GM12878 (cell line): ENCODE measurements at regions not wholly inside any gene's neighbourhood (a gene's known extent, or its start where the extent isn't known, plus 50 kb on each side); places are given as distances from the start of the nearest gene placed in this dataset.

Source experiments
- ATAC-seq: fragments of 200-7000 bp; cut with Tn5 transposase; 3 replicates; pipeline ENCODE4 v1.9.1; 2020; ENCODE audit warnings: mild to moderate bottlenecking, moderate library complexity
- BruUV-seq: library from RNA; stranded (reverse); fragments of 400-500 nt; replicated peaks from 2 replicates; lab custom pipeline; 2021; lab: Mats Ljungman, UMichigan
- CTCF ChIA-PET: fragments of 300-600 bp; sonication (Branson Sonifier 250); formaldehyde crosslinking; extraction: SDS; loops from one replicate; lab custom pipeline; 2021; ENCODE audit warnings: inconsistent platforms; lab: Yijun Ruan, JAX
- POLR2A ChIA-PET: fragments of 350-600 bp; formaldehyde crosslinking; extraction: SDS; loops from one replicate; lab custom pipeline; 2021; ENCODE audit warnings: inconsistent platforms; lab: Charles Lee
- RAD21 ChIA-PET: fragments of 300-600 bp; sonication (Branson Sonifier 250); formaldehyde crosslinking; loops from one replicate; lab custom pipeline; 2023; ENCODE audit warnings: antibody characterized with exemption; ENCODE audit not compliant: unreplicated experiment; lab: Charles Lee
- SMC1A ChIA-PET: fragments of 300-600 bp; sonication (Branson Sonifier 250); formaldehyde crosslinking; loops from one replicate; lab custom pipeline; 2023; ENCODE audit not compliant: unreplicated experiment, uncharacterized antibody; lab: Charles Lee
- DNase-seq: peaks from one replicate; pipeline ENCODE4 v3.0.0-alpha.2; 2011; ENCODE audit warnings: low read depth, low spot score
- FAIRE-seq: peaks from 3 replicates; lab custom pipeline; 2011; peaks lifted over from hg19 to GRCh38; lab: Jason Lieb, UNC
- H2AFZ ChIP-seq: 2 replicates; pipeline ENCODE4 v1.6.0; 2011; ENCODE audit warnings: low read depth, low read length, control low read depth; ENCODE audit not compliant: control insufficient read depth
- H3K27ac ChIP-seq: 2 replicates; pipeline ENCODE4 v1.5.1; 2011; ENCODE audit warnings: control low read depth; ENCODE audit not compliant: control insufficient read depth, insufficient read depth
- H3K27me3 ChIP-seq, 2 experiments: replicated peaks in 1 of 2; 2 replicates each; pipeline versions ENCODE4 v1.6.0 to v1.6.1; 2011; ENCODE audit warnings: low read length in 1 of 2; ENCODE audit not compliant: control insufficient read depth in 2 of 2, insufficient read depth in 2 of 2
- H3K36me3 ChIP-seq, 2 experiments: 2 replicates each; pipeline ENCODE4 v1.5.1; 2011; ENCODE audit warnings: low read length in 1 of 2; ENCODE audit not compliant: control insufficient read depth in 2 of 2, insufficient read depth in 2 of 2
- H3K4me1 ChIP-seq: 2 replicates; pipeline ENCODE4 v1.6.1; 2011; ENCODE audit warnings: mild to moderate bottlenecking, low read length, moderate library complexity, mixed read lengths; ENCODE audit not compliant: control insufficient read depth, insufficient read depth
- H3K4me2 ChIP-seq: 2 replicates; pipeline ENCODE4 v1.6.0; 2011; ENCODE audit warnings: control low read depth; ENCODE audit not compliant: control insufficient read depth, insufficient read depth
- H3K4me3 ChIP-seq: fragments of 200-600 bp; sonication (generic); 2 replicates; pipeline ENCODE4 v1.5.1; 2016
- H3K79me2 ChIP-seq: 2 replicates; pipeline ENCODE4 v1.6.0; 2011; ENCODE audit warnings: low read length; ENCODE audit not compliant: control insufficient read depth, insufficient read depth
- H3K9ac ChIP-seq: 2 replicates; pipeline ENCODE4 v1.8.0; 2011; ENCODE audit warnings: low read length, control low read depth, mixed read lengths; ENCODE audit not compliant: control insufficient read depth, insufficient read depth
- H3K9me3 ChIP-seq: replicated peaks from 3 replicates; pipeline ENCODE4 v1.5.1; 2011; ENCODE audit warnings: mild to moderate bottlenecking, low read length; ENCODE audit not compliant: control insufficient read depth, insufficient read depth
- H4K20me1 ChIP-seq: 2 replicates; pipeline ENCODE4 v1.6.0; 2011; ENCODE audit not compliant: control insufficient read depth, insufficient read depth
- BCL3 ChIP-seq: IDR thresholded peaks from 2 replicates; pipeline ENCODE4 v1.6.1; 2011; ENCODE audit warnings: borderline replicate concordance, low read depth, mild to moderate bottlenecking, moderate library complexity, low read length; ENCODE audit not compliant: insufficient read depth, poor library complexity, severe bottlenecking
- CHD1 ChIP-seq: IDR thresholded peaks from 2 replicates; pipeline ENCODE4 v1.6.1; 2012; ENCODE audit warnings: low read depth, low read length, improper control_type of control experiment
- CUX1 ChIP-seq: IDR thresholded peaks from 2 replicates; pipeline ENCODE4 v1.6.1; 2012; ENCODE audit warnings: improper control_type of control experiment, low read depth, low read length; ENCODE audit not compliant: insufficient replicate concordance
- DPF2 ChIP-seq: fragments of 450-650 bp; IDR thresholded peaks from 2 replicates; pipeline ENCODE4 v1.6.1; 2017; ENCODE audit warnings: mild to moderate bottlenecking
- NFXL1 ChIP-seq: fragments of 450-650 bp; IDR thresholded peaks from 2 replicates; pipeline ENCODE4 v1.6.1; 2017; ENCODE audit warnings: antibody characterized with exemption, mild to moderate bottlenecking, borderline replicate concordance
- SP1 ChIP-seq: IDR thresholded peaks from one replicate; pipeline ENCODE4 v1.6.1; 2011; ENCODE audit warnings: low read depth, low read length
- ZBTB4 ChIP-seq: fragments of 450-650 bp; formaldehyde crosslinking; IDR thresholded peaks from 2 replicates; pipeline ENCODE4 v1.4.0; 2022; ENCODE audit warnings: mild to moderate bottlenecking, moderate library complexity
- WGBS: methylation state at CpG from one replicate; pipeline ENCODE4 v1.1.6; 2016; ENCODE audit warnings: low lambda C conversion rate; ENCODE audit not compliant: insufficient replicate concordance, insufficient coverage; ENCODE audit errors: missing lambda C conversion rate; 5-methylcytosine and 5-hydroxymethylcytosine counted together
- in situ Hi-C: fragments of 300-500 bp; cut with MboI; formaldehyde crosslinking; loops from 9 replicates; pipeline ENCODE4 v1.14.3; 2018; ENCODE audit warnings: mixed read lengths
- intact Hi-C: fragments of 100-400 bp; cut with micrococcal nuclease; formaldehyde crosslinking; loops from one replicate; pipeline ENCODE4 v1.14.2; 2022; ENCODE audit not compliant: unreplicated experiment
- TF ChIP-seq, protein P1 (sequence below): fragments of 450-650 bp; IDR thresholded peaks from 2 replicates; pipeline ENCODE4 v1.6.1; 2017; ENCODE audit warnings: mild to moderate bottlenecking
- TF ChIP-seq, protein P2 (sequence below): fragments of 450-650 bp; IDR thresholded peaks from 2 replicates; pipeline ENCODE4 v1.6.1; 2017; ENCODE audit warnings: antibody characterized with exemption, mild to moderate bottlenecking, moderate library complexity

DNA sequence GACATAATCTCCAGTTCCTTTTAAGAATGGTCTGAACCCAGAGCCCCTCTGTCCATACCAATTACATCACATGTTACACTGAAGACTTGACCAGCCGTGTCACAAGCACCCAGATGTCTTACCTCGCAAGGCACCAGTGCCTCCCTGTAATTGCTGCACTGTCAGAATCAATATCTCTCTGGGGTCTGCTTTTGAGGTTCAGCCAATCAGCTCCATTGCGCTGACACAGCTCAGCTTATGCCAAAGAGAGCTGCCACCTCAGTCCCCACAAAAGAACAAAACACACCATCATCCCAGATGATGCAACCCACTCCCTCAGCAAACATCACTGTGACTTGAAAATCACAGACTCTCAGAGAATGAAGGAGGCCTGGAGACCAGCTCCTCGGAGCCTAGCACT is 82.5 kb upstream of the SORBS2 start:
- no peak for FAIRE-seq
- Histone ChIP-seq H3K4me3 (no peak overlapping the region), H3K9ac (no peak overlapping the region), H2AFZ (no peak overlapping the region), H3K36me3 (no peaks in the 10 kb centered on the region), H3K4me1 (peaks cover 6% of the 10 kb centered on the region), H3K27ac (no peak overlapping the region), H3K79me2 (no peaks in the 10 kb centered on the region), H3K4me2 (no peak overlapping the region), H3K27me3 (no peaks in the 10 kb centered on the region; a peak in 1 of 4 replicates), H3K9me3 (no peaks in the 10 kb centered on the region; the same call in 2 of the 3 replicates), H4K20me1 (no peaks in the 10 kb centered on the region)
- ATAC-seq = no peak
- BruUV-seq = no TSS peak
- RAD21 ChIA-PET = no interaction called here
- SMC1A ChIA-PET = interaction anchor here (0.6 kb wide), 1 partner anchor 71 kb away, joined by 3 read pairs; no protein-coding TSS in a partner anchor
- no peak for DNase-seq
- 33% methylated on average over 4 of the region's 4 CpGs for WGBS
- in situ Hi-C loops = no loop called here
- CTCF ChIA-PET = no interaction called here
- POLR2A ChIA-PET = no interaction called here
- intact Hi-C loops = loop anchor here (5.0 kb wide), 1 partner anchor 252 kb away; no protein-coding TSS in a partner anchor
- TF ChIP-seq DPF2 = no peak
- TF ChIP-seq CHD1 = no peak
- TF ChIP-seq, protein P1, sequence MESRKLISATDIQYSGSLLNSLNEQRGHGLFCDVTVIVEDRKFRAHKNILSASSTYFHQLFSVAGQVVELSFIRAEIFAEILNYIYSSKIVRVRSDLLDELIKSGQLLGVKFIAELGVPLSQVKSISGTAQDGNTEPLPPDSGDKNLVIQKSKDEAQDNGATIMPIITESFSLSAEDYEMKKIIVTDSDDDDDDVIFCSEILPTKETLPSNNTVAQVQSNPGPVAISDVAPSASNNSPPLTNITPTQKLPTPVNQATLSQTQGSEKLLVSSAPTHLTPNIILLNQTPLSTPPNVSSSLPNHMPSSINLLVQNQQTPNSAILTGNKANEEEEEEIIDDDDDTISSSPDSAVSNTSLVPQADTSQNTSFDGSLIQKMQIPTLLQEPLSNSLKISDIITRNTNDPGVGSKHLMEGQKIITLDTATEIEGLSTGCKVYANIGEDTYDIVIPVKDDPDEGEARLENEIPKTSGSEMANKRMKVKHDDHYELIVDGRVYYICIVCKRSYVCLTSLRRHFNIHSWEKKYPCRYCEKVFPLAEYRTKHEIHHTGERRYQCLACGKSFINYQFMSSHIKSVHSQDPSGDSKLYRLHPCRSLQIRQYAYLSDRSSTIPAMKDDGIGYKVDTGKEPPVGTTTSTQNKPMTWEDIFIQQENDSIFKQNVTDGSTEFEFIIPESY = no peak
- TF ChIP-seq CUX1 = no peak
- TF ChIP-seq NFXL1 = no peak
- no peak for TF ChIP-seq ZBTB4 (CRISPR knock-in tag)
- TF ChIP-seq BCL3 = no peak
- TF ChIP-seq, protein P2, sequence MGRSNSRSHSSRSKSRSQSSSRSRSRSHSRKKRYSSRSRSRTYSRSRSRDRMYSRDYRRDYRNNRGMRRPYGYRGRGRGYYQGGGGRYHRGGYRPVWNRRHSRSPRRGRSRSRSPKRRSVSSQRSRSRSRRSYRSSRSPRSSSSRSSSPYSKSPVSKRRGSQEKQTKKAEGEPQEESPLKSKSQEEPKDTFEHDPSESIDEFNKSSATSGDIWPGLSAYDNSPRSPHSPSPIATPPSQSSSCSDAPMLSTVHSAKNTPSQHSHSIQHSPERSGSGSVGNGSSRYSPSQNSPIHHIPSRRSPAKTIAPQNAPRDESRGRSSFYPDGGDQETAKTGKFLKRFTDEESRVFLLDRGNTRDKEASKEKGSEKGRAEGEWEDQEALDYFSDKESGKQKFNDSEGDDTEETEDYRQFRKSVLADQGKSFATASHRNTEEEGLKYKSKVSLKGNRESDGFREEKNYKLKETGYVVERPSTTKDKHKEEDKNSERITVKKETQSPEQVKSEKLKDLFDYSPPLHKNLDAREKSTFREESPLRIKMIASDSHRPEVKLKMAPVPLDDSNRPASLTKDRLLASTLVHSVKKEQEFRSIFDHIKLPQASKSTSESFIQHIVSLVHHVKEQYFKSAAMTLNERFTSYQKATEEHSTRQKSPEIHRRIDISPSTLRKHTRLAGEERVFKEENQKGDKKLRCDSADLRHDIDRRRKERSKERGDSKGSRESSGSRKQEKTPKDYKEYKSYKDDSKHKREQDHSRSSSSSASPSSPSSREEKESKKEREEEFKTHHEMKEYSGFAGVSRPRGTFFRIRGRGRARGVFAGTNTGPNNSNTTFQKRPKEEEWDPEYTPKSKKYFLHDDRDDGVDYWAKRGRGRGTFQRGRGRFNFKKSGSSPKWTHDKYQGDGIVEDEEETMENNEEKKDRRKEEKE = no peak
- no peak for TF ChIP-seq SP1
